HG03064 (cell line): ENCODE measurements at regions not wholly inside any gene's neighbourhood (a gene's known extent, or its start where the extent isn't known, plus 50 kb on each side); places are given as distances from the start of the nearest gene placed in this dataset.

Experiments used
- ATAC-seq: cut with Tn5 transposase; IDR thresholded peaks from one replicate; pipeline ENCODE4 v1.9.1; 2021; ENCODE audit warnings: low read depth; ENCODE audit not compliant: unreplicated experiment

DNA sequence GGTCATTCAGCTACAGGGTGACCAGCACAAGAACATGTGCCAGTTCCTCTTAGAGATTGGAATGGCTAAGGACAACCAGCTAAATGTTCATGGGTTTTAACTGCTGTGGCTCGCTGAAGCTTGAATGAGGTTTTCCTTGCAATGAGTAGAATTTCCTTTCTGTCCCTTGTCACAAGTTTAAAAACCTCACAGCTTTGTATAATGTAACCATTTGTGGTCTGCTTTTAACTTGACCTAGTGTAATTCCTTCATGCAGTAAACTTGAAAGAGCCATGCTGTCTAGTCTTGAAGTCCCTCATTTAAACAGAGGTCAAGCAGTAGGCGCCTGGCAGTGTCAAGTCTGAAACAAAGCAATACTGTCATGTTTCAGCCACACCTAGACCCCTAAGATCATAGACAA is 181.3 kb upstream of the DMRT1 start:
- peak; percentile 73 for ATAC-seq

GRCh38 chr9:663541-663940 is 178.0 kb upstream of the DMRT1 start:
- no peak for ATAC-seq

DNA sequence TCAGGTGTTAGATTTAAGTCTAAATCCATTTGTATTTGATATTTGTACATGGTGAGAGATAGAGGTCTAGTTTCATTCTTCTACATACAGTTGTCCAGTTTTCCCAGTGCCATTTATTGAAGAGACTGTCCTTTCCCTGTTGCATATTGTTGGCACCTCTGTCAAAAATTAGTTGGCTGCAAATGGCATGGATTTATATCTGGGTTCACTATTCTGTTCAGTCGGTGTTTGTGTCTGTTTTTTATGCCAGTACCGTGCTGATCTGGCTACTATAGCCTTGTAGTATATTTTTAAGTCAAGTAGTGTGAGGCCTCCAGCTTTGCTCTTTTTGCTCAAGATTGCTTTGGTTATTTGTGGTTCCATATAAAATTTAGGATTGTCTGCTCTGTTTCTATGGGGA is 176.2 kb upstream of the DMRT1 start:
- ATAC-seq, result no peak

DNA sequence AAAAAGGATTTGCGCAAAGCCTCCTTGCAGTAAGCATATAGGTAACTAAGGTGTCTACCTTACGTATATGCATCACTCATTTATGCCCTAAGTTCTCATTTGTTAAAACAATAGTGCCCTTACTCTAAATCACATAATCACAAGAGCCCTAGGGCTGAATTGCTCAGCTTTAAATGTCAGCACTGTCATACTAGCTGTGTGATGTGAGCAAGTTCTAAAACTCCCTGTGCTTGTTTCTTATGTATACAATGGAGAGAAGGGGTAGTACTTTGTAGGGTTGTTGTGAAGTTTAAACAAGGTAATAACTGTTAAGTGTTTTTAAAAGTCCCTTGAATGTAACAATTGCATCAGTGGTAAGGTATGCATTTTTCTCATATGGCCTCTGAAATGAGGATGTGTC is 169.5 kb upstream of the DMRT1 start:
- ATAC-seq, result no peak

GRCh38 chr9:672851-673250 is 168.6 kb upstream of the DMRT1 start:
- no peak for ATAC-seq

- no peak for ATAC-seq
Observed at GRCh38 chr9:673264-673965, 168.1 kb upstream of the DMRT1 start.

DNA sequence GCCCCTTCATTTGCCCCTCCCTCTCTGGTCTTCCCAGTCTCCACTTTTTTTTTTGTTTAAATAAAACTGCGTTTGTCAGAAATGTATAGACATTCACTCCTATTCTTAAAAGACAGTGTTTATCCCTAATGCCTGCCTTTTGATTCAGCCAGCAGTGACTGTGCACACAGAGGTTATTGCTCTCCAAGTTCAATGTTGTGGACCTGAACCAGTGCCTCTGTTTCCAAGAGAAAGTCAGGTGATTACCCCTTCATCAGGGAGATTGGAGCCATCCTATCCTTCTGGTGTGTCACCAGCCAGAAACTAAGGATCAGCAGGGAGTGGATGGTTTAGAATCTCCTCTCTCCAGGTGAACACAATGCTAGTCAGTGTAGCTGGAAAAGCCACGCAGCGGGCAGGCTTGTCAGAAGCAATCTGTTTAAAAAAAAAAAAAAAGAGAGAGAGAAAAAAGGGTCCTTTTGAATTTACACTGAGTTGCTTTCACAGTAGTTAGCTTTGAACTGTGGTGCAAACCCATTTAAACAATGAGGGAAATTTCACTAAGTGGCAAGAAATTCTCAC is 167.5 kb upstream of the DMRT1 start:
- ATAC-seq, result no peak

DNA sequence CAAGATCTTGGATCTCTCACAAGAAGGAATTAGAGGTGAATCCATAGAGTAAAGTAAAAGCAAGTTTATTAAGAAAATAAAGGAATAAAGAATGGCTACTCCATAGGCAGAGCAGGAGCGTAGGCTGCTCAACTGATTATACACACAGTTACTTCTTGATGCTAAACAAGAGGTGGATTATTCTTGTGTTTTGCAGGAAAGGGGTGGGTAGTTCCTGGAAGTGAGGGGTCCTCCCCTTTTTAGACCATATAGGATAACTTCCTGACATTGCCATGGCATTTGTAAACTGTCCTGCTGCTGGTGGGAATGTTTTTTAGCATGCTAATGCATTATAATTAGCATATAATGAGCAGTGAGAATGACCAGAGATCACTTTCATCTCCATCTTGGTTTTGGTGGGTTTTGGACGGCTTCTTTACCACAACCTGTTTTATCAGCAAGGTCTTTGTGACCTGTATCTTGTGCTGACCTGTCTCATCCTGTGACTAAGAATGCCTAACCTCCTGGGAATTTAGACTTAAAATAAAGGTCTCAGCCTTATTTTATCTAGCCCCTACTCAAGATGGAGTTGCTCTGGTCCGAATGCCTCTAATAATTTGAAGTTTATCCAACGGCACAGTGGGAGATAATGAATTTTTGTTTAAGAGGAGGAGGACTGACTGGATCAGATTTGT is 165.7 kb upstream of the DMRT1 start:
- ATAC-seq, result no peak

DNA sequence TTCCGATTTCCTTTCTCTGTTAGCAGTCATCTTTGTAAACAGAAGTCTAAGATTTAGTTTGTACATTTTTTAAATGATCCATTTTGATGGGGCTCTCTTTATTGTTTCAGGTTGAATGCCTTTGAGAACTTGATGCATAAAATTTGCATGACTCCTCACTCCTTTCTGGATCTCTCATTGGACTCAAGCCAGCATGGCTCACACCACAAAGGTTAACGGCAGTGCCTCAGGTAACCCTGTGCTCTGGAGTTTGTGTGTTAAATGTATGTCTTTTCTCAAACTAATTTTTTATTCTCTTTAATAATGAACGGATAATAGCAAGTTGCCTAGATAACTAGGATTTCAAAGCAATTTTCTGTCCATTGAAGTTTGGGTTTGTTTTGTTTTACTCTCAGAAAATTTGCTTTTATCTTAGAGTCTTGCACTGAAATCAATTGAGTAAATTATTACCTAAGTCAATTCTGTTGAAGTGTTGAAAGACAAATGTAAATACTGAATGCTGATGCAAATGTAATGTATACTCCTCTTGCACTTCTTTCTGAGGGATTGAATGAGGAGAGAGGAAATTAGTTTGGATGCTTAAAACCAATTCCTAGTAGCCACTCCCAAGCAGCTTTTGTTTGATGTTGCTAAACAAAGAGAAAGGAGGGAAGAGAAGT is 164.6 kb upstream of the DMRT1 start:
- no peak for ATAC-seq

DNA sequence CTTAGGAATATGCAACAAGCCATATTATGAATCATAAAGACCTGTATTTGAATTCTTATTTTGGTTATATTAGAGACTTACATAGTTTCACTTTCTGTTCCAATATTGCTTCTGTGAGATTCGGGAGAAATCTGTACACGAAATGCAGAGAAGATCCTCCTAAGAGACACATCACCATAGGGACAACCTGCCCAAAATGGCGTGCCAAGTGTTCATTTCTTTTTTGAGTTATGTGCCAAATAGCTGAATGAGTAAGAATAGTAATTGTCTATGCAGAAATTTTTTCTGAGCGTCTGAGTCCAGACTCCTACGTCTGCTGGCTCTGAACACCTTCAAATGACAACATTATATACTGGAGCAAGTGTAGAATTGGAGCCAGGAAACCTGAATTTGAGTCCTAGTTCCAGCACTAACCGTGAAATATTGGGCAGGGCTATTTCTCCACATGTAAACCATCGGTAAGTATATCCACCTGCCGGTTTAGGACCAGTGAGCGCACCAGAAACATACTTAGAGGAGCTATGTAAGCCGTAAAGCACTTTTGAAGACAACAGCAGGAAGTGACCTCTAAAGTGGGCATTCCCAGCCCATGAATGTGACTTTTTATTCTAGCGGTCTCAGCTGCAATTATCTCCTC is 163.9 kb upstream of the DMRT1 start:
- no peak for ATAC-seq

DNA sequence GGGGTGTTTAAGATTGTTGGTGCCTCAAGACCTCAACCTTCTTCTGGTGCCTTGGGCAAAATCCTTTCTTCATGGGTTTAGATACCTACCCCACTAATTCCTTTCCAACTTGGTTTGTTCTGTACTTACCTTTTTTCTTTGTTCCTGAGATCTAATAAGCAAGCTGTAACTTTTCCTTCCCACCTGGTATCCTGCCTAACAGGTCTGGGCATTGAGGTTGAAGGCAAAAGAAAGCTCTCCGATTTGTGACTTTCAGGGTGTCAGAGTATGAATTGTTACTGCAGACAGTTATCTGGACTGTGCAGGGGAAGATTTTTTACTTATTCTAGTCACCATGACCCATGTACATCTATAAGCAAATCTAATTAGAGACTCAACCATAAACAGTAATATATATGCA is 162.6 kb upstream of the DMRT1 start:
- no peak for ATAC-seq

GRCh38 chr9:679462-679861 is 162.0 kb upstream of the DMRT1 start:
- no peak for ATAC-seq

DNA sequence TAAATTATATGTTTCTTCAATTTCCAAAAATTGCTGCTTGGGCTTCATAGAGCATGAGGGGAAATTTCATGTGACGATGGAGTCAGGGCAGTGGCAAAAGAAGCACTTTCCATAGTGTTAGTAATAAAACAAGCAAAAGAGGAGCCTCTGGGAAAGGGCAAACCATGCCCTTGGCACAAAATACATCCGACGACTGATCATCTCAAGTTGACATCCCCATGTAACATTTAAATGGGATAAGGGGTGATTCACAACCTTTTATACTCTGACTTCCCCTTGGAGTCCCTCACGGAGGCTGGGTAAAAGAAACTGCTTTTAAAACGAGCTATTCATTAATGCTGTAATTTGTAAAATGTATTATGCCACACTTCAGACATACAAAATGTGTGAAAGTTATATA is 161.4 kb upstream of the DMRT1 start:
- no peak for ATAC-seq

- no peak for ATAC-seq
Observed at GRCh38 chr9:682633-683508, 158.6 kb upstream of the DMRT1 start.

GRCh38 chr9:683509-684021 is 157.9 kb upstream of the DMRT1 start:
- ATAC-seq, result no peak

DNA sequence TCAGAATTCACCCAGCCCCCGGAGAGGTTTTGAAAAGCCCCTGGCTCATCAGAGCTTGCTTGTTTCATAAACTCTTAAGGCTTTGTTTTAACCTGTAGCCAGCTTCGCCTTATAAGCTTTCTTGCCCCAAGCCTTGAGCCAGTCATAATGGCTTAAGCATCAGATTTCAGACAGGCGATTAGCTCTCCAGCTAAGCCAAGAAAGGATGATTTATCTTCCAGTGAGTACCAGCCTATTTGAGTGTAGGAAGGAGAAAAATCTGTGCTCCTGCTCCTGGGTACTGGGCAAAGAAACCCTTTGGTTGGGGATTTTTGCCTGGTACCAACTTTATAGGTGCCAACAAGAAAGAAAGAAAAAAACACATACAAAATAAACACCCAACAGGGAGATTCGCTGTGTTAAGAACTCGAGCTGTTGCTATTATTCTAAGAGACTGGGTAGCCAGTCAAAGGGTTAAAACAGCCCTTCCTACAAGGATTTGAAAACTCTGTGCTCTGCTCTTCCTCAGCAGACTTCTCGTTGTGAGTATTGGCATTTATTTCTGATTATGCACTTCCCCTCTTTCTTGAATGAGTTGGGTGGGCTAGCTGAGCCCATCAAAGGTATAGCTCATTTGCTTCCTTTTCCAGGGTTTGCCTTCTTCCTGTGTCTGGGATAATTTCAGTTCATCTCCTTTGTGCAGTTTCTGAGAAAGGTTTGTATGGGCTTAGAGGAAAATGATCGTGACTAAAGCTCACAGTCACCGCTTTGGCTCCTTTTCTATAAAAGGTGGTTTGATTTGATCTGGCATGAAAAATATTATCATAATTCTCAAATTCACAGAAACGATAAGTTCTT is 157.2 kb upstream of the DMRT1 start:
- ATAC-seq, result no peak

DNA sequence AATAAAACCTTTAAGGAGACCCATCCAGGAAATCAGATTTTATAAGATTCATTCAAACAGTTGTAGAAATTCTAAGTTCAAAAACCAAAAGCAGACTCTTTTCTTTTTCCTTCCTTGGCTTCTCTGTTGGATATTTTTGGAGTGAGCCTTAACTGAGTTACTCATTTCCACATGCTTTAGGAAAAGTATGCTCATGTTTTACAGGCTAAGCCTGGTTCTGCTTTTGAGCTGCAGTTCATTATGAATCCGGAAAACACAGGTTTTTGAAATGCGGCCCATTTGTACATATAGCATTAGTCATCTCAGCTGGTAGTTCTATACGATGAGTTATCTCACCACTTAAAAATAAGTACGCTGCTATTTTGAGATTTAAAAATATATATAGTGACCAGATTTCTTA is 156.6 kb upstream of the DMRT1 start:
- no peak for ATAC-seq

- ATAC-seq, result no peak
Observed at GRCh38 chr9:686321-686813, 155.1 kb upstream of the DMRT1 start.
